K562 (cell line): ENCODE measurements at regions not wholly inside any gene's neighbourhood (a gene's known extent, or its start where the extent isn't known, plus 50 kb on each side); places are given as distances from the start of the nearest gene placed in this dataset.

ENCODE experiments used
- ATAC-seq: fragments of 200-7000 bp; cut with Tn5 transposase; 3 replicates; pipeline ENCODE4 v1.9.1; 2020; ENCODE audit warnings: moderate library complexity
- BruUV-seq: library from RNA; stranded (reverse); fragments of 400-500 nt; replicated peaks from 2 replicates; lab custom pipeline; 2021; lab: Mats Ljungman, UMichigan
- CTCF ChIA-PET: fragments of 300-600 bp; formaldehyde crosslinking; extraction: SDS; loops from one replicate; lab custom pipeline; 2021; ENCODE audit warnings: low intra/inter-chr PET ratio; lab: Yijun Ruan, JAX
- POLR2A ChIA-PET: fragments of 300-600, 350-650 bp; sonication (Branson Sonifier 250); formaldehyde crosslinking; extraction: SDS; loops from one replicate; lab custom pipeline; 2021; ENCODE audit warnings: antibody characterized with exemption, inconsistent platforms; lab: Yijun Ruan, JAX
- DNase-seq, 4 experiments: peaks; one replicate each; pipeline versions ENCODE4 v3.0.0 to v3.0.0-alpha.2; 2011 to 2018; ENCODE audit warnings: low spot score in 3 of 4, mixed read lengths in 3 of 4; ENCODE audit errors: extremely low read depth in 1 of 4
- FAIRE-seq: peaks from 2 replicates; lab custom pipeline; 2011; peaks lifted over from hg19 to GRCh38; lab: Jason Lieb, UNC
- H2AFZ ChIP-seq: 2 replicates; pipeline ENCODE4 v1.6.0; 2011; ENCODE audit warnings: low read depth, low read length, control low read depth, inconsistent platforms
- H3K27ac ChIP-seq: fragments of 200-600 bp; 3 replicates; pipeline ENCODE4 v1.8.0; 2011; ENCODE audit warnings: low read depth, mild to moderate bottlenecking, control low read depth, inconsistent platforms, low read length, moderate library complexity, mixed read lengths; ENCODE audit errors: extremely low read depth
- H3K27me3 ChIP-seq, 2 experiments: fragments of 300-600 bp in 1 of 2; 2 replicates in 1 of 2; 3 replicates in 1 of 2; pipeline versions ENCODE4 v1.6.0 to v1.8.0; 2011; ENCODE audit warnings: inconsistent platforms in 2 of 2, low read length in 2 of 2, mild to moderate bottlenecking in 1 of 2, mixed read lengths in 1 of 2, moderate library complexity in 1 of 2; ENCODE audit not compliant: control insufficient read depth in 2 of 2, insufficient read depth in 2 of 2
- H3K36me3 ChIP-seq: fragments of 300-600 bp; 3 replicates; pipeline ENCODE4 v1.8.0; 2011; ENCODE audit warnings: mild to moderate bottlenecking, low read length, inconsistent platforms; ENCODE audit not compliant: control insufficient read depth, insufficient read depth
- H3K4me1 ChIP-seq, 2 experiments: fragments of 200-600 bp in 1 of 2; replicated peaks in 1 of 2; 2 replicates in 1 of 2; 3 replicates in 1 of 2; pipeline versions ENCODE4 v1.5.1 to v1.8.0; 2011; ENCODE audit warnings: inconsistent platforms in 2 of 2, low read length in 2 of 2, mild to moderate bottlenecking in 1 of 2, mixed read lengths in 1 of 2, moderate library complexity in 1 of 2; ENCODE audit not compliant: control insufficient read depth in 2 of 2, insufficient read depth in 2 of 2
- H3K4me2 ChIP-seq: 2 replicates; pipeline ENCODE4 v1.6.1; 2011; ENCODE audit warnings: low read length, control low read depth, inconsistent platforms, mixed read lengths; ENCODE audit not compliant: insufficient read depth
- H3K4me3 ChIP-seq: fragments of 200-600 bp; sonication (generic), shearing (Covaris generic); 2 replicates; pipeline ENCODE4 v1.5.1; 2016; ENCODE audit warnings: control low read depth, inconsistent platforms
- H3K79me2 ChIP-seq: fragments of 200-600 bp; 3 replicates; pipeline ENCODE4 v1.8.0; 2011; ENCODE audit warnings: low read length, inconsistent platforms; ENCODE audit not compliant: control insufficient read depth, insufficient read depth
- H3K9ac ChIP-seq, 2 experiments: 2 replicates each; pipeline versions ENCODE4 v1.6.0 to v1.6.1; 2011; ENCODE audit warnings: low read depth in 2 of 2, low read length in 2 of 2, control low read depth in 1 of 2, inconsistent platforms in 1 of 2, mild to moderate bottlenecking in 1 of 2, mixed read lengths in 1 of 2; ENCODE audit not compliant: insufficient read depth in 1 of 2
- H3K9me1 ChIP-seq: one replicate; pipeline ENCODE4 v1.6.0; 2011; ENCODE audit warnings: inconsistent platforms, mild to moderate bottlenecking, low read length, moderate library complexity; ENCODE audit not compliant: control insufficient read depth, insufficient read depth
- H3K9me3 ChIP-seq: replicated peaks from 2 replicates; pipeline ENCODE4 v1.5.1; 2011; ENCODE audit warnings: low read depth, low read length, inconsistent platforms; ENCODE audit not compliant: control insufficient read depth, insufficient read depth
- H4K20me1 ChIP-seq: replicated peaks from 2 replicates; pipeline ENCODE4 v1.6.1; 2011; ENCODE audit warnings: low read length, inconsistent platforms, mixed read lengths; ENCODE audit not compliant: control insufficient read depth, insufficient read depth
- CCAR2 ChIP-seq: fragments of 200-400 bp; formaldehyde crosslinking; IDR thresholded peaks from 2 replicates; pipeline ENCODE4 v1.6.1; 2017; ENCODE audit warnings: mild to moderate bottlenecking, low read depth, low read length
- DDX20 ChIP-seq: fragments of 450-650 bp; IDR thresholded peaks from 2 replicates; pipeline ENCODE4 v1.6.1; 2016; ENCODE audit warnings: missing genetic modification characterization, low read depth, mild to moderate bottlenecking, missing compliant biosample characterization, moderate library complexity
- HNRNPL ChIP-seq: fragments of 200-400 bp; formaldehyde crosslinking; IDR thresholded peaks from 2 replicates; pipeline ENCODE4 v1.6.1; 2017; ENCODE audit warnings: low read depth, mild to moderate bottlenecking, low read length
- KDM1A ChIP-seq, 2 experiments: fragments of 450-650 bp; IDR thresholded peaks; 2 replicates each; pipeline ENCODE4 v1.6.1; 2016; ENCODE audit warnings: mild to moderate bottlenecking in 2 of 2
- NRF1 ChIP-seq, 2 experiments: fragments of 450-650 bp; IDR thresholded peaks in 1 of 2; conservative IDR thresholded peaks in 1 of 2; 2 replicates each; pipeline ENCODE4 v1.6.1; 2014; ENCODE audit warnings: mild to moderate bottlenecking in 2 of 2
- TSC22D4 ChIP-seq: fragments of 450-650 bp; IDR thresholded peaks from 2 replicates; pipeline ENCODE4 v1.6.1; 2016; ENCODE audit warnings: missing genetic modification characterization, missing biosample characterization, control low read depth
- ZNF507 ChIP-seq: conservative IDR thresholded peaks from 2 replicates; pipeline ENCODE4 v1.6.1; 2017; ENCODE audit warnings: missing genetic modification characterization, missing compliant biosample characterization
- WGBS: fragments of 100-300 bp; shearing (Covaris generic); methylation state at CpG from one replicate; pipeline ENCODE4 v1.1.6; 2016; ENCODE audit warnings: low coverage, mixed read lengths; ENCODE audit not compliant: insufficient coverage; ENCODE audit errors: missing lambda C conversion rate; 5-methylcytosine and 5-hydroxymethylcytosine counted together
- in situ Hi-C: fragments of 300-500 bp; cut with MboI; formaldehyde crosslinking; loops from 4 replicates; pipeline ENCODE4 v1.15.0; 2018; ENCODE audit warnings: inconsistent platforms, mixed read lengths
- intact Hi-C: fragments of 100-400 bp; cut with micrococcal nuclease; formaldehyde crosslinking; loops from 2 replicates; pipeline ENCODE4 v1.14.2; 2022
- TF ChIP-seq, protein P1 (sequence below): fragments of 200-800 bp; sonication (Bioruptor generic); IDR thresholded peaks from 2 replicates; pipeline ENCODE4 v1.6.1; 2016; ENCODE audit warnings: missing genetic modification characterization, missing compliant biosample characterization
- TF ChIP-seq, protein P2 (sequence below): IDR thresholded peaks from 2 replicates; pipeline ENCODE4 v1.6.1; 2014; ENCODE audit warnings: antibody characterized with exemption

DNA sequence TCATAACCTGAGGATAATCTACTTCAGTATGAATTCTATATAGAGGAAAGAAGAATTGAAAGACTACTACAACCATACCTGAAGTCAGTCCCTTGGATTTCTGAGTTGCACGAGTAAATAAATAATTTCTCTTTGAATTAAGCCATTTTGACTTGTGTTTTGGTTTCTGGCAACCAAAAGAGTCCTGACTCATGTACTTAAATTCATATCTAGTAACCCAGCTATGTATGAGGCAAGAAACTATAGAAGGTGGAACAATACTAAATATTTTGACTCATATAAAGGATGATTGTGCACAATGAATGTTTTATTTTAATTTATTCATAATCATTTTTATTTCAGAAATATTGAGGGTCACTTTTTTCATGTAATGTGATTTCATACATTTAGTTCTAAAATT lies 276.8 kb downstream of the MEF2C start:
- ChIA-PET CTCF (no interaction called here), POLR2A (no interaction called here)
- Histone ChIP-seq H3K27ac (no peak overlapping the region), H3K36me3 (no peaks in the 10 kb centered on the region), H4K20me1 (no peaks in the 10 kb centered on the region), H3K9me3 (no peaks in the 10 kb centered on the region), H3K9ac (no peak overlapping the region), H3K4me1 (no peaks in the 10 kb centered on the region), H3K79me2 (no peaks in the 10 kb centered on the region), H3K4me3 (no peak overlapping the region), H2AFZ (no peak overlapping the region), H3K4me2 (no peak overlapping the region), H3K9me1 (no peaks in the 10 kb centered on the region), H3K27me3 (no peaks in the 10 kb centered on the region)
- intact Hi-C loops: no loop called here
- TF ChIP-seq HNRNPL (no peak), TSC22D4 (tag) (no peak), DDX20 (tag) (no peak), NRF1 (conservative IDR thresholded peaks at IDR 0.05 in 1 of 2, IDR thresholded peaks at IDR 0.05 in 1 of 2) (no peak), KDM1A (IDR thresholded peaks at IDR 0.05) (no peak), ZNF507 (tag) (no peak), CCAR2 (no peak)
- TF ChIP-seq, protein P1, sequence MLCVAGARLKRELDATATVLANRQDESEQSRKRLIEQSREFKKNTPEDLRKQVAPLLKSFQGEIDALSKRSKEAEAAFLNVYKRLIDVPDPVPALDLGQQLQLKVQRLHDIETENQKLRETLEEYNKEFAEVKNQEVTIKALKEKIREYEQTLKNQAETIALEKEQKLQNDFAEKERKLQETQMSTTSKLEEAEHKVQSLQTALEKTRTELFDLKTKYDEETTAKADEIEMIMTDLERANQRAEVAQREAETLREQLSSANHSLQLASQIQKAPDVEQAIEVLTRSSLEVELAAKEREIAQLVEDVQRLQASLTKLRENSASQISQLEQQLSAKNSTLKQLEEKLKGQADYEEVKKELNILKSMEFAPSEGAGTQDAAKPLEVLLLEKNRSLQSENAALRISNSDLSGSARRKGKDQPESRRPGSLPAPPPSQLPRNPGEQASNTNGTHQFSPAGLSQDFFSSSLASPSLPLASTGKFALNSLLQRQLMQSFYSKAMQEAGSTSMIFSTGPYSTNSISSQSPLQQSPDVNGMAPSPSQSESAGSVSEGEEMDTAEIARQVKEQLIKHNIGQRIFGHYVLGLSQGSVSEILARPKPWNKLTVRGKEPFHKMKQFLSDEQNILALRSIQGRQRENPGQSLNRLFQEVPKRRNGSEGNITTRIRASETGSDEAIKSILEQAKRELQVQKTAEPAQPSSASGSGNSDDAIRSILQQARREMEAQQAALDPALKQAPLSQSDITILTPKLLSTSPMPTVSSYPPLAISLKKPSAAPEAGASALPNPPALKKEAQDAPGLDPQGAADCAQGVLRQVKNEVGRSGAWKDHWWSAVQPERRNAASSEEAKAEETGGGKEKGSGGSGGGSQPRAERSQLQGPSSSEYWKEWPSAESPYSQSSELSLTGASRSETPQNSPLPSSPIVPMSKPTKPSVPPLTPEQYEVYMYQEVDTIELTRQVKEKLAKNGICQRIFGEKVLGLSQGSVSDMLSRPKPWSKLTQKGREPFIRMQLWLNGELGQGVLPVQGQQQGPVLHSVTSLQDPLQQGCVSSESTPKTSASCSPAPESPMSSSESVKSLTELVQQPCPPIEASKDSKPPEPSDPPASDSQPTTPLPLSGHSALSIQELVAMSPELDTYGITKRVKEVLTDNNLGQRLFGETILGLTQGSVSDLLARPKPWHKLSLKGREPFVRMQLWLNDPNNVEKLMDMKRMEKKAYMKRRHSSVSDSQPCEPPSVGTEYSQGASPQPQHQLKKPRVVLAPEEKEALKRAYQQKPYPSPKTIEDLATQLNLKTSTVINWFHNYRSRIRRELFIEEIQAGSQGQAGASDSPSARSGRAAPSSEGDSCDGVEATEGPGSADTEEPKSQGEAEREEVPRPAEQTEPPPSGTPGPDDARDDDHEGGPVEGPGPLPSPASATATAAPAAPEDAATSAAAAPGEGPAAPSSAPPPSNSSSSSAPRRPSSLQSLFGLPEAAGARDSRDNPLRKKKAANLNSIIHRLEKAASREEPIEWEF: no peak
- TF ChIP-seq, protein P2, sequence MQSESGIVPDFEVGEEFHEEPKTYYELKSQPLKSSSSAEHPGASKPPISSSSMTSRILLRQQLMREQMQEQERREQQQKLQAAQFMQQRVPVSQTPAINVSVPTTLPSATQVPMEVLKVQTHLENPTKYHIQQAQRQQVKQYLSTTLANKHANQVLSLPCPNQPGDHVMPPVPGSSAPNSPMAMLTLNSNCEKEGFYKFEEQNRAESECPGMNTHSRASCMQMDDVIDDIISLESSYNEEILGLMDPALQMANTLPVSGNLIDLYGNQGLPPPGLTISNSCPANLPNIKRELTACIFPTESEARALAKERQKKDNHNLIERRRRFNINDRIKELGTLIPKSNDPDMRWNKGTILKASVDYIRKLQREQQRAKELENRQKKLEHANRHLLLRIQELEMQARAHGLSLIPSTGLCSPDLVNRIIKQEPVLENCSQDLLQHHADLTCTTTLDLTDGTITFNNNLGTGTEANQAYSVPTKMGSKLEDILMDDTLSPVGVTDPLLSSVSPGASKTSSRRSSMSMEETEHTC: no peak
- WGBS: 0% methylated on average over 1 of the region's 1 CpG
- FAIRE-seq (no peak), DNase-seq (no peak), ATAC-seq (no peak)
- in situ Hi-C loops: no loop called here
- no TSS peak for BruUV-seq
